ENCODE measurements at regions not wholly inside any gene's neighbourhood (a gene's known extent, or its start where the extent isn't known, plus 50 kb on each side); places are given as distances from the start of the nearest gene placed in this dataset.

DNA sequence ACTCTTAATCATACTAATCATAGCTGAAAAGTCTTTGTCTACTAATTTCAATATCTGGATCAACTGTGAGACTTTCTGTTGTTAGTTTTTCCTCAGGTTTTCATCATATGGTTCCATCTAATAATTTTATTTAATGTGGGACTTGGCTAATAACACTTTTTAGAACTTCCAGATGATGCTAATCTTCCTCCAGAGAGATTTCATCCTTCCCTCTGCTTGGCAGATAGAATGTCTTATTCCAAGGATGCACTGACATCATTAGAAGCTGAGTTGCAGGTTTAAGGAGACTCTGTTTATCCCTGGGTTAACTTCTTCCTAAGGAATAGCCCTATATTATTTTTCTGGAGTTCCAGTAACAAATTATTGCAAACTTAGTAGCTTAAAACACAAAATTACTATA lies 325.6 kb downstream of the COG6 start:
- no peak for DNase-seq

GRCh38 chr13:39982745-39983144 lies 327.3 kb downstream of the COG6 start:
- no peak for DNase-seq

DNA sequence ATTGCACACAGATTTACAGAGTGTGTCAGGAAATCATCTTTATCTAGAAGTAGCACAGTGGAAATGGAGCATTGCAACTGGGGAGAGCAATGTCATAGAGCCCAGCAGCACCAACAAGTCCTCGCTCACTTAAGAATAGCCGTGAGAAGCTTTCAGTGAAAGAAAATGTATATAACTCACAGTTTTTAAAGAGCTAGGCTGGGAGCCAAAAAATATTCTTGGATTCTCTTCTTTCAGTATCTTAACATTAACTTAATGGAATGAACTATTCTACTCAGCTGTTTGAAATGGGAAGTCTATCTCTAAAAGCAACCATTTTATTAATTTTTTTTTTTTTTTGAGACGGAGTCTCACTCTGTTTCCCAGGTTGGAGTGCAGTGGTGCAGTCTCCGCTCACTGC lies 329.6 kb downstream of the COG6 start:
- DNase-seq, result no peak

DNA sequence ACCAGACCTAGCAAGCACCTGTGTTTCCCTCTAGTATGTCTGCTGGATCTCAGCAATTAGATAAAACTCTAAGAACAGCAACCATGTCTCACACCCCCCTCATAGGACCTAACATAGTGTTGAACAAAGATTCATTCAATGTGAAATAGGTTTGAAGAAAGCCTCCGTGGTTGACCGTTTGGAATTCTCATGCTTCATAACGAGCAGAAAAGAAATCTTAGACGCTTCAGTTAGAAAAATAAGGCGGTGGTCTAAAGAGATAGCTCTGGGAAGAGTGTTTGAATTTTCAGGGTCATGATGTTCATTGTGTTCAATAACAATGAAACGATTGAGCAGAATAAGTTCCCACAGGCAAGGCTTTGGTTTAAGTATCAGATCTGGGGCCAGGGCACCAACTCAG lies 332.9 kb downstream of the COG6 start:
- no peak for DNase-seq

DNA sequence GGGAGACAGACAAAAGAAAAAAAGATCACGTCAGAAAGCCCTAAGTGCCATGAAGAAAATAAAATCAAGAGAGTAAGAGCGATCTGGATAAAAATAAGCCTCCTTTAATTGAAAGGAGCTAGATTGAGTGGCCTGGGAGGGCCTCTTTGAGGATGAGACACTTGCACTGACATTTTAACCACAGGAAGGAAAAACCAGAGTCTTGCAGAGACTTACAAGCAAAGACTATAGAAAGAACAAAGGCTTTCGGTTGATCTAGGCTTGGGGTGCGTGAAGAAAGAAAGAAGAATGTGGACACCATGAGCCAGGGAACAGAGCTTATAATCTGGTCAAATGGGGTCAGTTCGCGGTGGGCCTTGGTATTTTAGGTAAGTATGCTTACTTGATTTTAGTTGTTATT lies 342.7 kb downstream of the COG6 start:
- no peak for DNase-seq

DNA sequence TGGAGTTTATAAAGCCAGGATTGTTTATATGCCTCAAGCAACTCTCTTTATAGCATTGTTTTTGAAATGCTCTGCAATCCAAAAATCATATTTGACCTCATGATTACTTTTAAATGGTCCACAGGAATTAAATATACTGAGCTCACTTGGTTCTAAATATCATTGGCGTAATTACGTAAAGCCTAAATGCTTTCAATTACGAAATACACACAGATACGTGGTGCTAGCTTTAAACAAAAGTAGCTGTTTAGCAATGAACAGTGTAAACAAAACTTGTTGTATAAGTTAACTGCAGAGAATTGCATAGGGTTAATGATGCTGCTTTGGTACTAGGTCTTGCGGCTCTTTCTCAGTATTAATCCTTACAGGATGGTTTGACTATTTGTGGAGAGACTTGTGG lies 346.6 kb downstream of the COG6 start:
- no peak for DNase-seq

GRCh38 chr13:40013554-40013953 lies 358.1 kb downstream of the COG6 start:
- no peak for DNase-seq

DNA sequence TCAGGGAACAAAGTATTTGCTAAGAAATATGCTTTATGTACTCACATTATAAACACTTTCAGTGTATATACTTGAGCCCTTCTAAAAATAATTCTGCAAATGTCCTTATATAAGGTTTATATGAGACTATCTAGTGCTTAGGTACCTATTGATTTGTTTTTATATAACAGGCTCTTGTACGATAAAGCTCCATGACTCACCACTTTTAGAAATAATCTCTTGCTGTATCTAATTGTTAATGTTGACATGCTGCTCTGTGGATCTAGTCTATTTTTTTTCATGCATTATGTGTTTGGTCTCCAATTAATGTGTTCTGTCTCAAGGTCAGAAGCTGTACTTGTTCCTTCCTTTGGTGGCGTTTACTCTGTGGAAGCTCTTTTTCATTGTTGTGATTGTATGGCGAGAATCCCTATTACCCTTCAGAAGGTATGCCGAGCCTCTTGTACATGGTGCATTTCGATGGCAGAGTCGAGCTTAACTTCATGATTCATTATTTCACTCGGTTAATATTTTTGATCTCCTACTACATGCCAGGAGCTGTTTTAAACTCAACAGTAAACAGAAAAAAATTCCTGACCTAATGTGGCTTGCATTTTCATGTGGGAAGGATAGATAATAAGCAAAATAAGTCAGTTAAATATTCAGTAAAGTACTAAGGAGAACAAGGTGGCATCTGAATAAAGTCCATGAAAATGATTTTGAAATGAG lies 361.6 kb downstream of the COG6 start:
- DNase-seq, result no peak

GRCh38 chr13:40017662-40018262 lies 362.3 kb downstream of the COG6 start:
- no peak for DNase-seq

DNA sequence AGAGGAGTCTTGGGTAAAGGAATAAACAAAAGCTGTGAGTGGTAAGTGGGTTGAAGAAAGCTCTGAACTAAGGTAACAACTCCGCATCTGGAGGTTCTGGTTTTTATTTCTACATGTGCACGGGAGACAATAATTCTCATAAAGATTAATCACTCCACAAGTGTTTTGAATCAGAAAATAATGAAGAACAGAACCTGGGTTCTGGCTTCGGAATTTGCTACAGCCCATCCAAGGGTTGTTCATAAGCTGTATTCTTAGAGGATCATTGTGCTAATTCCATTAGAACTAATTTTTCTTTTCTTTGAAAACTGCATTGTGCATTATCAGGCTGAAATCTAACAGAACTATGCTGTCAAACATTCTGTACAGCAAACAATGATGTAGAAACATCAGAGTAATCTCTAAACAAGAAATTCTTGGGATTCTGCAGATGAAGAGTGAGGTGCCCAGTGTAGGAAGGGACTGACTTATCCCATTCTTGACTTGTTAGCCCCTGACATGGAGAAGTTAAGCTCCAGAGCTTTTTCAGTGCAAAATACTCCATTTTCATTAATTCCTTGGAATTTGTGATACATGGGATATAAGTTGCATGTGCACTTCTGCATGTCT lies 368.2 kb downstream of the COG6 start:
- DNase-seq, result no peak

DNA sequence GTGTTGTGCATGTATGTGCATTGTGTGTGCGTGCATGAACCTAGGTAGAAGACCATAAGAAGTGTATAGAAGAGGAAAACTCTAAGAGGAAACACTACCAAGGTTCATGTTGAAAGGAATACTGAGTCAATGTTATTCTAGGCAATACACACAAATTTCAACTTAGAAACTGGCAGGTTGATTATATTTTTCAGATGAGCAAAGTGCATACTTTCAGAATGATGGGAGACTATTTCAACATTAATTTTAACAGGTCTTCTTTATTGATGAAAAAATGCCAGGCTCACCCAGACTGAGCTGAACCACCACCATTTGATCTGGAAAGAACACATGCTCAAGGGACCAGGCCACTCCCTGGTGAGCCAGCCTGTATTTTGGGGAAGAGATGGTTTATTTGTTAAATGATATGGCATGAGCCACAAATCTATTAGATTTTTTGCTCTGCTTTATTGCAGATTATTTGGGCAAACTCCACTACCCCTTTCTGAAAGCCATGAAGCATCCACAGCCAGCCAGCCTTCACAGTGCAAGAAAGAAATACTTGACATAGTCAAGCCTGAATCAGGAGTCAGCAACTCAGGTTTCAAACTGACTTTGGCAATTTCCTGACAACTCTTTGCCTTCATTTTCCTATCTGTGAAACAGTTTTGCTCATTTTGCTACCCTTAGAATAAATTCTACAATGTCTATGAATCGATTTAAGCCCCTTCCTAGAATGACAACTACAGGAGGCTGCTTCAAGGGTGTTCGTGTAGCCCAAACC lies 368.9 kb downstream of the COG6 start:
- no peak for DNase-seq

DNA sequence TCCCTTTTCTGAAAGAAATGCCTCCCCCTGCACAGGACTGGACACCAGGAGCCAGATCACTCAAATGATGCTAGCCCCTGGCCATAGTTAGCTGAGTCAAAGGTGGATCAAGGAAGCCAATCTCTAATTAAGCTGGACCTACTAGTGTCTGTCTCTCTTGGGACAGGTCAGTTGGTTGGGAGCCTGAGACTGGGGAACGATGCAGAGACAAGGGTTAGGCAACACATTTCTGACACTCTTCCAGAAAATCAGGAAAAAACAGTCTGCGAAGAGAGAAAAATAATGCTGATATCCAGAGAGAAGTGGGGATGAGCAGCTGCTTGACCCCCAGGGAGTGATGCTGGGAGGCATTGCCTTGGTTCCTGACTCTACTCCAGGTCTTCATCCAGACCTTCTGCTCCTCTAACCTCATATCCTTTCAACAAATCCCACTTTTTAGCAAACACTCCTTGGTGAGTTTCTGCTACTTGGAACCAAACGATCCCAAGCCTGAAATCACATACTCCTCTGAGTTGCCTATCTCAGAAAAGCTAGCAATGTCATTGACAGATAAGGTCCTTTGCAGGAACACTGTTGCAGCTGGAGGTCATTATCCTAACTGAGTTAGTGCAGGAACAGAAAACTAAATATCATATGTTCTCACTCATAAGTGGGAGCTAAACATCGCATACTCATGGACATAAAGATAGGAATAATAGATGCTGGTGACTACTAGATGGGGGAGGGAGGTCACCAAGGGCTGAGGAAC lies 369.7 kb downstream of the COG6 start:
- no peak for DNase-seq

- DNase-seq, result peak; percentile 43
These were observed 370.7 kb downstream of the COG6 start for GRCh38 chr13:40026174-40026585.

- DNase-seq, result peak; percentile 58
These were observed 371.3 kb downstream of the COG6 start for GRCh38 chr13:40026741-40027140.

- no peak for DNase-seq
These were observed 373.0 kb downstream of the COG6 start for GRCh38 chr13:40028446-40028845.

- DNase-seq, result no peak
These were observed 375.6 kb downstream of the COG6 start for GRCh38 chr13:40031031-40031430.

DNA sequence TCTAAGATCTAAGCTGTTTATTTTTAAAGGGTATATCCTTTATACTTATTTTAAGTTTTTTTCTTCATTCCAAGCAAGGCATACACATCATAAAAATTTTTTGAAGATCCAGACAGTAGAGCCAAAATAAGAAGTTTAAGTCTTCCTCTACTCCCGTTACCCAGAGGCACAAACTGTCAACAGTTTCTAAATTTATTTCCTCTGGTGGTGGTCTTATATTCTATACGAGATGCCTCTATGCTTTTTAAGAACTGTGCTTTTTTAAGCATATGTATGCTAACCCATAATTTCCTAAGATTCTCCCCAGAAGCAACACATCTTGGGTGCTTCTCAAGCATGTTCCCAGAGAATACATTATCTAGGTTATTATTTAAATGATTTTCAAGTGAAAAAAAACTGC lies 383.6 kb downstream of the COG6 start:
- no peak for DNase-seq

DNA sequence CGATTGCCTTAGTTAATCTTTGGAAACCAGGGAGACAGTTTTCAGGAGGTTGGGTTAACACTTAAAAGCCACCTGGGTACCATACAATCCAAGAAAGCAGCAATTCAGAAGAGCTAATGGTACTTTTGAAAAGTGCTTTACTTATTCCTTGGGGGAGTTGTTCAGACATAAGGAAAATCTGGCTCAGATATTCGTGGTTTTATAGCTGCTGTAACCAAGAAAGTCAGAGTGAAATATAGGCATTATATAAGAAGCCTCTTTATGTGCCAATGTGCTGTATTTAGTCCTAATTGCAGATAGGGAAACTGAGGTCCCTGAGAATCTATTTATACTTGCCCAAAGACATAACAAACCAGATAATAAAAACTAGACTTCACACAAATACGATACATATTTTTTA lies 387.5 kb downstream of the COG6 start:
- DNase-seq, result no peak

DNA sequence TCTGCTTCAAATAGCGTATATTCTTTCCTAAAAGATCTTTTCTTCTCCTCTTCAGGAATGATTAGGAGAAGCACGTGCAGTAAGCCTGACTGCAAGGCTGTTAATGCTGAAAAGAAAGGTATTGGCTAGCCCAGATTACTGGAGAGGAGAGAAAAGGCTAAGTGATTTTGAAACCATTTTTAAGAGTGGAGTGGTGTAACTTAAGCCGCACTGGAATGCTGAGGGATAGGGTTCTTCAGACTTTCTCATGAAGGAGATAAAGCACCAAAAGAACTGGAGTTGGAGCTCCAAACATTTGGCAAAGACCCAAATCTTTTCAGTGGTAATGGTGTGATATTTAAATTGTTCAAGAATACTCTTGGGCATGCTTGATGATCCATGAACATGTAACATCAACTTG lies 388.3 kb downstream of the COG6 start:
- no peak for DNase-seq

GRCh38 chr13:40047322-40047771 lies 391.9 kb downstream of the COG6 start:
- DNase-seq, result no peak

DNA sequence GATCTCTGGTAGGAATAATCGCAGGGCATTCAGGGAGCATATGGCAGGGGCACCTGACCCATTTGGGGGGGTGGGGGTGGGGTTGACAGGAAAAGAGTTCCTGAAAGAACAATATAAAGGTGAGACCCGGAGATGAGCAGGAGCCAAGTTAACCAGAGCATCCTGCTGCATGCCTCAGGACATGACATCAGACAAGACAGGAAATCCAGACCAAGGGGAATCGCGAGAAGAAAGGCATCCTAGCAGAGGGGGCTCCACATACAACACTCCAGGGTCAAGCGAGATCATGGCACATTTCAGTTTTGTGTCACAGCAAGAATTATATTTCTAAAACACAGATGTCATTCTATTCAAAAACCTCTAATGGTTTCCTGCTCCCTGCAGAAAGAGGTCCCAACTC lies 393.1 kb downstream of the COG6 start:
- DNase-seq, result no peak

DNA sequence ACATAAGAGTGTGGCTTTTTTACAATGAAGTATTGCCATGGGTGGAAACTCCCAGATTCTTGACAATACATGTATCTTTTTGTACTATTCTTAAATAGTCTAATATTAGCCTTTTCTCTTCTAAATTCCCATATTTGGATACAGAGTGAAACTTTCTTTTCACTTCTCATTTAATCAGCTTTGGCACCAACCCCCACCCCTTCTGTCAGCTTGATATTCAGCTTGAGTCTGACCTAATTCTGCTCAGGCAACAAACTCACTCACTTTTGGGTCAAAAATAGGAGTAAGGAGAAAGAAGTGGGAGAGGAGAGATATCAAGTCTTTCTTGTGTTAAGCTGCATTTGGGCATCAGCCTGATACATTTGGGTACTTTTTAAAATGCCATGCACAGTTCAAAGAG lies 397.5 kb downstream of the COG6 start:
- no peak for DNase-seq

DNA sequence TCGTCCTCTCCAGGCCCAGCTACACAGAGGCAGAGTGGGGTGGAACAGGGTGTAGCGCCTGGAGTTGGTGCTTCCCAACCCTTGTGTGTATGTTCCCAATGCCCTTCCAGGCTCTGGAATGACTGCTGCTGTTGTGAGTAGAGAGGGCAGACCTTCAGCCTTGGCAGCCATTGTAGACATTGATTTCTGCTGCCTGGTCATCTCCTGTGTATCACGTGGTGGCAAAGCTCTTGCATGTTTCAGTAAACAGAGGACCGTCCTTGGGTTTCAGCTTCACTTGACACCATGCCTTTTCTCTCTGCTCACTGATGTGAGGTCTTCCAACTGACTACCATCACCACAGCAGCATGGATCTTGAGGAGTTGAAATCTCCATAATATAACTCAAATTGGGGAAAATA lies 397.9 kb downstream of the COG6 start:
- DNase-seq, result no peak
